IMR-90 (cell line): ENCODE measurements at regions not wholly inside any gene's neighbourhood (a gene's known extent, or its start where the extent isn't known, plus 50 kb on each side); places are given as distances from the start of the nearest gene placed in this dataset.
"Not testable (repeated sequence)": the region's sequence is repeated elsewhere in the genome, so short reads cannot be mapped to it uniquely, and the experiment has no call there.

Experiments used
- ATAC-seq: fragments of 200-7000 bp; cut with Tn5 transposase; 2 replicates; pipeline ENCODE4 v1.9.1; 2020; ENCODE audit warnings: low read depth, mild to moderate bottlenecking, moderate library complexity
- BruUV-seq: library from RNA; stranded (reverse); fragments of 400-500 nt; replicated peaks from 2 replicates; lab custom pipeline; 2021; lab: Mats Ljungman, UMichigan
- CTCF ChIA-PET: fragments of 300-600 bp; formaldehyde crosslinking; extraction: SDS; loops from one replicate; lab custom pipeline; 2021; ENCODE audit warnings: antibody characterized with exemption; lab: Yijun Ruan, JAX
- POLR2A ChIA-PET: fragments of 300-600 bp; sonication (Branson Sonifier 250); formaldehyde crosslinking; loops from one replicate; lab custom pipeline; 2022; ENCODE audit warnings: antibody characterized with exemption; ENCODE audit not compliant: unreplicated experiment; lab: Charles Lee
- DNase-seq: peaks from one replicate; pipeline ENCODE4 v3.0.0; 2013
- H2AFZ ChIP-seq: replicated peaks from 2 replicates; pipeline ENCODE3; 2013; ENCODE audit warnings: low read length, mild to moderate bottlenecking; ENCODE audit not compliant: poor library complexity
- H2AK5ac ChIP-seq: 2 replicates; pipeline ENCODE4 v1.6.1; 2013; ENCODE audit warnings: low read depth, low read length, inconsistent platforms
- H2AK9ac ChIP-seq: replicated peaks from 2 replicates; pipeline ENCODE3; 2013; ENCODE audit warnings: mild to moderate bottlenecking, low read depth, low read length, moderate library complexity; ENCODE audit not compliant: poor library complexity
- H2BK120ac ChIP-seq: 2 replicates; pipeline ENCODE4 v1.6.1; 2013; ENCODE audit warnings: low read depth, low read length, inconsistent platforms
- H2BK15ac ChIP-seq: 3 replicates; pipeline ENCODE4 v1.6.1; 2013; ENCODE audit warnings: low read depth, low read length, inconsistent platforms
- H2BK20ac ChIP-seq: 2 replicates; pipeline ENCODE4 v1.6.1; 2013; ENCODE audit warnings: low read depth, mild to moderate bottlenecking, inconsistent platforms, low read length, moderate library complexity
- H2BK5ac ChIP-seq: 2 replicates; pipeline ENCODE4 v1.6.1; 2013; ENCODE audit warnings: mild to moderate bottlenecking, low read depth, low read length, inconsistent platforms; ENCODE audit not compliant: poor library complexity, severe bottlenecking
- H3K14ac ChIP-seq: replicated peaks from 2 replicates; pipeline ENCODE4 v1.6.1; 2013; ENCODE audit warnings: low read depth, low read length, inconsistent platforms
- H3K18ac ChIP-seq: 2 replicates; pipeline ENCODE4 v1.6.1; 2013; ENCODE audit warnings: low read depth, low read length, control low read depth
- H3K23ac ChIP-seq: 2 replicates; pipeline ENCODE4 v1.6.1; 2013; ENCODE audit warnings: low read depth, low read length, inconsistent platforms
- H3K27ac ChIP-seq: 2 replicates; pipeline ENCODE4 v1.5.1; 2013; ENCODE audit warnings: mild to moderate bottlenecking, control low read depth, low read length; ENCODE audit not compliant: insufficient read depth
- H3K27me3 ChIP-seq: 2 replicates; pipeline ENCODE4 v1.6.1; 2013; ENCODE audit warnings: low read length; ENCODE audit not compliant: control insufficient read depth, insufficient read depth
- H3K36me3 ChIP-seq: 2 replicates; pipeline ENCODE4 v1.6.1; 2013; ENCODE audit warnings: low read length, mixed read lengths; ENCODE audit not compliant: control insufficient read depth, insufficient read depth
- H3K4ac ChIP-seq: 2 replicates; pipeline ENCODE4 v1.6.1; 2013; ENCODE audit warnings: low read depth, low read length, inconsistent platforms
- H3K4me1 ChIP-seq: 2 replicates; pipeline ENCODE4 v1.6.1; 2013; ENCODE audit warnings: low read length, mixed read lengths; ENCODE audit not compliant: control insufficient read depth, insufficient read depth
- H3K4me2 ChIP-seq: 2 replicates; pipeline ENCODE4 v1.6.1; 2013; ENCODE audit warnings: low read depth, mild to moderate bottlenecking, control low read depth, low read length, moderate library complexity
- H3K4me3 ChIP-seq: 2 replicates; pipeline ENCODE4 v1.5.1; 2013; ENCODE audit warnings: low read depth, mild to moderate bottlenecking, control low read depth, low read length, moderate library complexity; ENCODE audit not compliant: insufficient read depth
- H3K56ac ChIP-seq: 2 replicates; pipeline ENCODE4 v1.6.1; 2013; ENCODE audit warnings: low read length, inconsistent platforms; ENCODE audit not compliant: insufficient read depth; ENCODE audit errors: extremely low read depth
- H3K79me1 ChIP-seq, 2 experiments: 2 replicates each; pipeline ENCODE4 v1.6.1; 2013; ENCODE audit warnings: low read length in 2 of 2, inconsistent platforms in 1 of 2, low read depth in 1 of 2
- H3K9ac ChIP-seq: 2 replicates; pipeline ENCODE4 v1.6.1; 2013; ENCODE audit warnings: low read depth, low read length, control low read depth
- H3K9me1 ChIP-seq: 2 replicates; pipeline ENCODE4 v1.6.1; 2013; ENCODE audit warnings: low read length, inconsistent platforms; ENCODE audit not compliant: insufficient read depth
- H3K9me3 ChIP-seq: 2 replicates; pipeline ENCODE4 v1.6.1; 2013; ENCODE audit warnings: low read length; ENCODE audit not compliant: control insufficient read depth, insufficient read depth
- H4K20me1 ChIP-seq: 2 replicates; pipeline ENCODE4 v1.6.1; 2013; ENCODE audit warnings: low read length, inconsistent platforms; ENCODE audit not compliant: insufficient read depth
- H4K5ac ChIP-seq: 2 replicates; pipeline ENCODE4 v1.6.1; 2013; ENCODE audit warnings: mild to moderate bottlenecking, low read depth, low read length, control low read depth
- H4K8ac ChIP-seq, 2 experiments: 2 replicates each; pipeline ENCODE4 v1.6.1; 2013; ENCODE audit warnings: low read depth in 2 of 2, low read length in 2 of 2, control low read depth in 1 of 2, inconsistent platforms in 1 of 2
- H4K91ac ChIP-seq: 2 replicates; pipeline ENCODE4 v1.6.1; 2013; ENCODE audit warnings: low read depth, low read length, inconsistent platforms; ENCODE audit not compliant: insufficient read depth
- WGBS, 2 experiments: methylation state at CpG; one replicate each; pipeline versions ENCODE4 v1.1.5 to v1.1.7; 2013; ENCODE audit warnings: missing lambda C conversion rate in 2 of 2; ENCODE audit not compliant: insufficient read length in 1 of 2; ENCODE audit errors: extremely low coverage in 2 of 2; 5-methylcytosine and 5-hydroxymethylcytosine counted together
- dilution Hi-C: fragments of 300-500 bp; cut with HindIII; formaldehyde crosslinking; loops from one replicate; pipeline ENCODE4 v1.14.3; 2018; ENCODE audit warnings: low sequenced_read_pairs; ENCODE audit not compliant: unreplicated experiment
- in situ Hi-C: fragments of 300-500 bp; cut with MboI; formaldehyde crosslinking; loops from 3 replicates; pipeline ENCODE4 v1.14.3; 2019; ENCODE audit warnings: low sequenced_read_pairs, inconsistent platforms, mixed read lengths
- intact Hi-C: fragments of 100-400 bp; cut with micrococcal nuclease; formaldehyde crosslinking; loops from 2 replicates; pipeline ENCODE4 v1.10.0; 2022

- H2AK5ac ChIP-seq, H3K9me1 ChIP-seq, H3K4ac ChIP-seq, H4K91ac ChIP-seq, in situ Hi-C loops, H3K79me1 ChIP-seq, H2BK120ac ChIP-seq, H3K18ac ChIP-seq, H3K56ac ChIP-seq, H3K4me2 ChIP-seq, H2AFZ ChIP-seq, H3K9ac ChIP-seq, POLR2A ChIA-PET, dilution Hi-C loops, H3K9me3 ChIP-seq, ATAC-seq, H4K20me1 ChIP-seq, CTCF ChIA-PET, H3K27ac ChIP-seq, H2BK5ac ChIP-seq, H3K4me3 ChIP-seq, intact Hi-C loops, H2BK15ac ChIP-seq, H3K4me1 ChIP-seq, H4K8ac ChIP-seq, BruUV-seq, H3K36me3 ChIP-seq, H2BK20ac ChIP-seq, H3K27me3 ChIP-seq, DNase-seq, H3K14ac ChIP-seq, H2AK9ac ChIP-seq, H3K23ac ChIP-seq, H4K5ac ChIP-seq: not testable (repeated sequence)
- WGBS, 2 experiments: no CpG with 5 or more reads among the region's 3 CpGs
Measured at GRCh38 chrX:134045372-134045771, 60.0 kb upstream of the GPC3 start.

DNA sequence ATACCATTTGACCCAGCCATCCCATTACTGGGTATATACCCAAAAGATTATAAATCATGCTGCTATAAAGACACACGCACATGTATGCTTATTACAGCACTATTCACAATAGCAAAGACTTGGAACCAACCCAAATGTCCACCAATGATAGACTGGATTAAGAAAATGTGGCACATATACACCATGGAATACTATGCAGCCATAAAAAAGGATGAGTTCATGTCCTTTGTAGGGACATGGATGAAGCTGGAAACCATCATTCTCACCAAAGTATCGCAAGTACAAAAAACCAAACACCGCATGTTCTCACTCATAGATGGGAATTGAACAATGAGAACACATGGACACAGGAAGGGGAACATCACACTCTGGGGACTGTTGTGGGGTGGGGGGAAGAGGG lies 81.7 kb upstream of the GPC3 start:
- dilution Hi-C loops, H3K36me3 ChIP-seq, H3K9me1 ChIP-seq, H2AK5ac ChIP-seq, H4K20me1 ChIP-seq, H3K9me3 ChIP-seq, H3K23ac ChIP-seq, H3K14ac ChIP-seq, ATAC-seq, BruUV-seq, H3K4me3 ChIP-seq, H4K8ac ChIP-seq, in situ Hi-C loops, H3K9ac ChIP-seq, H2AFZ ChIP-seq, H3K79me1 ChIP-seq, H4K91ac ChIP-seq, H3K4ac ChIP-seq, H2BK15ac ChIP-seq, POLR2A ChIA-PET, intact Hi-C loops, H2AK9ac ChIP-seq, H2BK5ac ChIP-seq, H3K18ac ChIP-seq, H3K4me1 ChIP-seq, H3K27me3 ChIP-seq, H2BK120ac ChIP-seq, H3K56ac ChIP-seq, H3K27ac ChIP-seq, H3K4me2 ChIP-seq, DNase-seq, H4K5ac ChIP-seq, H2BK20ac ChIP-seq, CTCF ChIA-PET: not testable (repeated sequence)
- WGBS, 2 experiments: no CpG with 5 or more reads among the region's 3 CpGs
